Skin epidermis (tissue), 12 donors: ENCODE measurements at regions not wholly inside any gene's neighbourhood (a gene's known extent, or its start where the extent isn't known, plus 50 kb on each side); places are given as distances from the start of the nearest gene placed in this dataset.

Experiments
- H3K27ac ChIP-seq, 21 experiments: fragments of 200-600 bp; sonication (generic) in 11 of 21; one replicate each; pipeline ENCODE4 v1.5.0; 2020; ENCODE audit warnings: mild to moderate bottlenecking in 3 of 21, inconsistent platforms in 2 of 21, moderate library complexity in 2 of 21
- H3K4me3 ChIP-seq, 7 experiments: fragments of 200-600 bp; sonication (generic) in 2 of 7; one replicate each; pipeline ENCODE4 v1.5.0; 2020; ENCODE audit warnings: inconsistent platforms in 2 of 7, mild to moderate bottlenecking in 2 of 7, moderate library complexity in 1 of 7

GRCh38 chr12:75564852-75565251 is 53.4 kb upstream of the KRR1 start:
- Histone ChIP-seq H3K4me3 (no peak overlapping the region), H3K27ac (peak overlapping the region in 3 of 21 experiments; percentile 3 to 28 (median 20))

GRCh38 chr12:75564398-75564797 is 53.0 kb upstream of the KRR1 start:
- peak overlapping the region in 3 of 21 experiments; percentile 3 to 23 (median 22) for H3K27ac ChIP-seq
- H3K4me3 ChIP-seq = no peak overlapping the region

DNA sequence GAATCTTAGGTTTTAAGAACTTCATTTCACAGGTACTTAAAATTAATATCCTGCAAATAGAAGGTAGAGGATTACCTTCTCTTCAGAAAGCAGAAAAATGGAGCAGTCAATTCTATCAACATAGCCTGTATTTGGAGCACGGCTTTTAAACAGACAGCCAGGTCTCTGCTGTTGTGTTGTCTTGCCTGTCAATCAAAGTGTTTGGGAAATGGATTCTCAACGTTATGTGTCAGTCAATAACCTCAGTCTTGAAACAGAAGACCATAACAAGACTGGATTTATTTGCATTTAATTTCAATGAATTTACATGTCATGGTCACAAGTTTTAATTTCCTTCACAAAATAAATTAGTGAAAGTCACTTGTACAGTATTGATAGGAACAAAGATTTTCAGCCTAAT is 51.9 kb upstream of the KRR1 start:
- H3K4me3 ChIP-seq = no peak overlapping the region
- H3K27ac ChIP-seq = no peak overlapping the region

- H3K4me3 ChIP-seq = no peak overlapping the region
- H3K27ac ChIP-seq = no peak overlapping the region
These were observed 50.5 kb upstream of the KRR1 start for GRCh38 chr12:75561921-75562320.
